HCT116 (cell line): ENCODE measurements at regions not wholly inside any gene's neighbourhood (a gene's known extent, or its start where the extent isn't known, plus 50 kb on each side); places are given as distances from the start of the nearest gene placed in this dataset.

Experiments used
- ATAC-seq: fragments of 200-7000 bp; cut with Tn5 transposase; 2 replicates; pipeline ENCODE4 v1.9.1; 2020; ENCODE audit warnings: mild to moderate bottlenecking, moderate library complexity
- BruUV-seq: library from RNA; stranded (reverse); fragments of 400-500 nt; replicated peaks from 2 replicates; lab custom pipeline; 2021; lab: Mats Ljungman, UMichigan
- CTCF ChIA-PET: fragments of 300-600 bp; sonication (Branson Sonifier 250); formaldehyde crosslinking; loops from one replicate; lab custom pipeline; 2021; ENCODE audit warnings: antibody characterized with exemption; lab: Charles Lee
- POLR2A ChIA-PET: fragments of 300-600, 350-600 bp; sonication (Branson Sonifier 250); formaldehyde crosslinking; loops from one replicate; lab custom pipeline; 2021; ENCODE audit warnings: antibody characterized with exemption; lab: Charles Lee
- RAD21 ChIA-PET, 2 experiments: fragments of 300-600 bp; sonication (Branson Sonifier 250); formaldehyde crosslinking; loops; one replicate each; lab custom pipeline; 2023; ENCODE audit warnings: low total read pairs in 2 of 2; ENCODE audit not compliant: uncharacterized antibody in 2 of 2, unreplicated experiment in 2 of 2, low non-redundant PET in 1 of 2; lab: Charles Lee
- DNase-seq: peaks from one replicate; pipeline ENCODE4 v3.0.0-alpha.2; 2010; ENCODE audit warnings: low read depth, low spot score
- H2AFZ ChIP-seq: fragments of 200-600 bp; shearing (Covaris generic), sonication (generic); 2 replicates; pipeline ENCODE4 v1.6.1; 2017; ENCODE audit warnings: low read depth, mixed run types, mixed read lengths, antibody characterized with exemption, low read length; ENCODE audit not compliant: poor library complexity, severe bottlenecking
- H3K27ac ChIP-seq: 2 replicates; pipeline ENCODE4 v1.5.1; 2012; ENCODE audit warnings: low read depth, low read length
- H3K27me3 ChIP-seq: fragments of 200-600 bp; sonication (generic); 2 replicates; pipeline ENCODE4 v1.6.1; 2016; ENCODE audit warnings: mixed run types, low read length, mixed read lengths; ENCODE audit not compliant: insufficient read depth
- H3K36me3 ChIP-seq, 2 experiments: fragments of 200-500 bp in 1 of 2; fragments of 200-600 bp in 1 of 2; sonication (Bioruptor generic) in 1 of 2; sonication (generic) in 1 of 2; 2 replicates each; pipeline versions ENCODE4 v1.5.1 to v1.6.1; 2014 to 2016; ENCODE audit warnings: low read length in 2 of 2, inconsistent platforms in 1 of 2, mixed read lengths in 1 of 2, mixed run types in 1 of 2; ENCODE audit not compliant: insufficient read depth in 2 of 2, control insufficient read depth in 1 of 2
- H3K4me1 ChIP-seq, 2 experiments: fragments of 200-600 bp in 1 of 2; sonication (generic) in 1 of 2; 2 replicates each; pipeline versions ENCODE4 v1.5.1 to v1.6.1; 2012 to 2017; ENCODE audit warnings: low read length in 2 of 2, inconsistent platforms in 1 of 2, mild to moderate bottlenecking in 1 of 2, mixed read lengths in 1 of 2, mixed run types in 1 of 2, moderate library complexity in 1 of 2; ENCODE audit not compliant: insufficient read depth in 2 of 2, control insufficient read depth in 1 of 2
- H3K4me2 ChIP-seq: fragments of 200-600 bp; sonication (generic); 2 replicates; pipeline ENCODE4 v1.6.1; 2017; ENCODE audit warnings: mixed run types, low read length, mixed read lengths
- H3K4me3 ChIP-seq, 2 experiments: fragments of 200-600 bp in 1 of 2; sonication (generic) in 1 of 2; replicated peaks in 1 of 2; 2 replicates each; pipeline ENCODE4 v1.5.1; 2011 to 2016; ENCODE audit warnings: low read length in 2 of 2, control low read depth in 1 of 2, low read depth in 1 of 2, mild to moderate bottlenecking in 1 of 2, mixed read lengths in 1 of 2, mixed run types in 1 of 2
- H3K79me2 ChIP-seq: fragments of 200-600 bp; sonication (generic); 2 replicates; pipeline ENCODE4 v1.6.1; 2017; ENCODE audit warnings: mild to moderate bottlenecking, mixed run types, low read length, moderate library complexity, mixed read lengths; ENCODE audit not compliant: insufficient read depth
- H3K9ac ChIP-seq: fragments of 200-600 bp; sonication (generic); 2 replicates; pipeline ENCODE4 v1.6.1; 2016; ENCODE audit warnings: low read length, mixed read lengths
- H3K9me2 ChIP-seq: fragments of 200-600 bp; sonication (generic), shearing (Covaris generic); 2 replicates; pipeline ENCODE4 v1.6.1; 2017; ENCODE audit warnings: mixed run types, mild to moderate bottlenecking, moderate library complexity; ENCODE audit not compliant: insufficient read depth
- H3K9me3 ChIP-seq, 2 experiments: fragments of 200-500 bp in 1 of 2; fragments of 200-600 bp in 1 of 2; sonication (Bioruptor generic) in 1 of 2; sonication (generic) in 1 of 2; 2 replicates each; pipeline ENCODE4 v1.6.1; 2014 to 2017; ENCODE audit warnings: low read length in 2 of 2, mixed read lengths in 2 of 2, inconsistent platforms in 1 of 2, low read depth in 1 of 2, mild to moderate bottlenecking in 1 of 2, mixed run types in 1 of 2, moderate library complexity in 1 of 2; ENCODE audit not compliant: control insufficient read depth in 1 of 2, insufficient read depth in 1 of 2
- H4K20me1 ChIP-seq: fragments of 200-600 bp; sonication (generic), shearing (Covaris generic); 2 replicates; pipeline ENCODE4 v1.6.1; 2017; ENCODE audit warnings: mixed run types, mild to moderate bottlenecking, moderate library complexity; ENCODE audit not compliant: insufficient read depth
- EZH2phosphoT487 ChIP-seq: fragments of 200-600 bp; IDR thresholded peaks from 2 replicates; pipeline ENCODE4 v1.6.1; 2018; ENCODE audit warnings: antibody characterized with exemption, borderline replicate concordance
- FOSL1 ChIP-seq: IDR thresholded peaks from 2 replicates; pipeline ENCODE4 v1.6.1; 2012; ENCODE audit warnings: low read depth
- POLR2AphosphoS5 ChIP-seq: IDR thresholded peaks from 2 replicates; pipeline ENCODE4 v1.6.1; 2011; ENCODE audit warnings: mild to moderate bottlenecking, low read depth, low read length, moderate library complexity
- RAD21 ChIP-seq: IDR thresholded peaks from 2 replicates; pipeline ENCODE4 v1.6.1; 2012; ENCODE audit warnings: low read depth, mild to moderate bottlenecking
- SIN3A ChIP-seq: IDR thresholded peaks from 2 replicates; pipeline ENCODE4 v1.6.1; 2012; ENCODE audit warnings: low read depth
- SP1 ChIP-seq: IDR thresholded peaks from 2 replicates; pipeline ENCODE4 v1.6.1; 2012; ENCODE audit warnings: low read depth
- TCF7L2 ChIP-seq: IDR thresholded peaks from 2 replicates; pipeline ENCODE4 v1.7.0; 2011; ENCODE audit warnings: borderline replicate concordance, inconsistent platforms; ENCODE audit not compliant: insufficient read depth, insufficient read length; ENCODE audit errors: extremely low read depth
- intact Hi-C: fragments of 100-400 bp; cut with micrococcal nuclease; formaldehyde crosslinking; loops from 2 replicates; pipeline ENCODE4 v1.10.0; 2022
- TF ChIP-seq, protein P1 (sequence below), 3 experiments: fragments of 200-600 bp in 1 of 3; sonication (generic) in 1 of 3; IDR thresholded peaks in 2 of 3; conservative IDR thresholded peaks in 1 of 3; 2 replicates each; pipeline ENCODE4 v1.5.1; 2012 to 2017; ENCODE audit warnings: low read depth in 2 of 3, low read length in 2 of 3, antibody characterized with exemption in 1 of 3, borderline replicate concordance in 1 of 3, control low read depth in 1 of 3, mild to moderate bottlenecking in 1 of 3, mixed read lengths in 1 of 3, mixed run types in 1 of 3, moderate library complexity in 1 of 3; ENCODE audit not compliant: insufficient read depth in 1 of 3
- TF ChIP-seq, protein P2 (sequence below): IDR thresholded peaks from 2 replicates; pipeline ENCODE4 v1.6.1; 2011; ENCODE audit warnings: mild to moderate bottlenecking, low read length, moderate library complexity; ENCODE audit not compliant: insufficient replicate concordance; ENCODE audit errors: extremely low read depth

DNA sequence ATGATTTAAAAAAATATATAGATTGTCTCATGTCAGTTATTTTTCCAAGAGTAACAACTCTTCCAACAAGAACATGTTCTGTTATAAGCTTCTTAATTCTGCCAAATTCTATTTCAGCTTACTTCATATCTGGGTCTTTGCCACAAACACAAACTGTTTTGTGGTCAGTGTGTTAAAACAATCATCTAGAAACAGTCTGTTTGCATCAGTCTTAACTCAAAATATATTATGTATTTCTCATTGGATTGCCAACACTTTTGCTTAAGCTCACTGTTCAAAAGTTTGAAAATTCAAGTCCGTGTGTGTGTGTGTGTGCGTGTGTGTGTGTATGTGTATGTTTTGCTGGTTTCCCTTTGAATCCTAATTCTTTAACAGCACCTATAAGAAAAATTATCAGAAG lies 752.3 kb upstream of the NDST4 start:
- no peaks in the 10 kb centered on the region for H4K20me1 ChIP-seq
- no peak overlapping the region for H3K4me2 ChIP-seq
- BruUV-seq = no TSS peak
- H3K9me3 ChIP-seq = no peaks in the 10 kb centered on the region
- no peaks in the 10 kb centered on the region for H3K4me1 ChIP-seq
- CTCF ChIA-PET = no interaction called here
- H3K79me2 ChIP-seq = no peaks in the 10 kb centered on the region
- DNase-seq (no peak), ATAC-seq (no peak)
- RAD21 ChIA-PET = no interaction called here
- H3K4me3 ChIP-seq = no peak overlapping the region
- POLR2A ChIA-PET = no interaction called here
- no peaks in the 10 kb centered on the region for H3K27me3 ChIP-seq
- H3K36me3 ChIP-seq = no peaks in the 10 kb centered on the region
- no peaks in the 10 kb centered on the region for H3K9me2 ChIP-seq
- no peak overlapping the region for H3K9ac ChIP-seq
- H2AFZ ChIP-seq = peak overlapping the region; percentile 2
- no peak for TF ChIP-seq TCF7L2
- TF ChIP-seq SIN3A = no peak
- TF ChIP-seq, protein P1, sequence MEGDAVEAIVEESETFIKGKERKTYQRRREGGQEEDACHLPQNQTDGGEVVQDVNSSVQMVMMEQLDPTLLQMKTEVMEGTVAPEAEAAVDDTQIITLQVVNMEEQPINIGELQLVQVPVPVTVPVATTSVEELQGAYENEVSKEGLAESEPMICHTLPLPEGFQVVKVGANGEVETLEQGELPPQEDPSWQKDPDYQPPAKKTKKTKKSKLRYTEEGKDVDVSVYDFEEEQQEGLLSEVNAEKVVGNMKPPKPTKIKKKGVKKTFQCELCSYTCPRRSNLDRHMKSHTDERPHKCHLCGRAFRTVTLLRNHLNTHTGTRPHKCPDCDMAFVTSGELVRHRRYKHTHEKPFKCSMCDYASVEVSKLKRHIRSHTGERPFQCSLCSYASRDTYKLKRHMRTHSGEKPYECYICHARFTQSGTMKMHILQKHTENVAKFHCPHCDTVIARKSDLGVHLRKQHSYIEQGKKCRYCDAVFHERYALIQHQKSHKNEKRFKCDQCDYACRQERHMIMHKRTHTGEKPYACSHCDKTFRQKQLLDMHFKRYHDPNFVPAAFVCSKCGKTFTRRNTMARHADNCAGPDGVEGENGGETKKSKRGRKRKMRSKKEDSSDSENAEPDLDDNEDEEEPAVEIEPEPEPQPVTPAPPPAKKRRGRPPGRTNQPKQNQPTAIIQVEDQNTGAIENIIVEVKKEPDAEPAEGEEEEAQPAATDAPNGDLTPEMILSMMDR (IDR thresholded peaks at IDR 0.05 in 2 of 3, conservative IDR thresholded peaks at IDR 0.05 in 1 of 3; ENCODE audit: borderline replicate concordance in 1 of 3, insufficient read depth in 1 of 3, low read depth in 2 of 3, low read length in 2 of 3) = no peak
- TF ChIP-seq FOSL1 = no peak
- no peak for TF ChIP-seq RAD21
- TF ChIP-seq, protein P2, sequence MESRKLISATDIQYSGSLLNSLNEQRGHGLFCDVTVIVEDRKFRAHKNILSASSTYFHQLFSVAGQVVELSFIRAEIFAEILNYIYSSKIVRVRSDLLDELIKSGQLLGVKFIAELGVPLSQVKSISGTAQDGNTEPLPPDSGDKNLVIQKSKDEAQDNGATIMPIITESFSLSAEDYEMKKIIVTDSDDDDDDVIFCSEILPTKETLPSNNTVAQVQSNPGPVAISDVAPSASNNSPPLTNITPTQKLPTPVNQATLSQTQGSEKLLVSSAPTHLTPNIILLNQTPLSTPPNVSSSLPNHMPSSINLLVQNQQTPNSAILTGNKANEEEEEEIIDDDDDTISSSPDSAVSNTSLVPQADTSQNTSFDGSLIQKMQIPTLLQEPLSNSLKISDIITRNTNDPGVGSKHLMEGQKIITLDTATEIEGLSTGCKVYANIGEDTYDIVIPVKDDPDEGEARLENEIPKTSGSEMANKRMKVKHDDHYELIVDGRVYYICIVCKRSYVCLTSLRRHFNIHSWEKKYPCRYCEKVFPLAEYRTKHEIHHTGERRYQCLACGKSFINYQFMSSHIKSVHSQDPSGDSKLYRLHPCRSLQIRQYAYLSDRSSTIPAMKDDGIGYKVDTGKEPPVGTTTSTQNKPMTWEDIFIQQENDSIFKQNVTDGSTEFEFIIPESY = no peak
- TF ChIP-seq POLR2AphosphoS5 = no peak
- TF ChIP-seq EZH2phosphoT487 = no peak
- no peak for TF ChIP-seq SP1
- no peak overlapping the region for H3K27ac ChIP-seq
- intact Hi-C loops = no loop called here
